H1 (cell line): ENCODE measurements at regions not wholly inside any gene's neighbourhood (a gene's known extent, or its start where the extent isn't known, plus 50 kb on each side); places are given as distances from the start of the nearest gene placed in this dataset.

Source experiments
- CTCF ChIA-PET: fragments of 300-600 bp; sonication (Branson Sonifier 250); formaldehyde crosslinking; loops from one replicate; lab custom pipeline; 2021; ENCODE audit not compliant: partially characterized antibody; lab: Charles Lee
- POLR2A ChIA-PET: fragments of 300-600 bp; sonication (Branson Sonifier 250); formaldehyde crosslinking; loops from one replicate; lab custom pipeline; 2021; ENCODE audit warnings: inconsistent platforms; ENCODE audit not compliant: partially characterized antibody; lab: Charles Lee
- DNase-seq, 2 experiments: peaks; one replicate each; pipeline versions ENCODE4 v3.0.0 to v3.0.0-alpha.2; 2010 to 2022; ENCODE audit warnings: low spot score in 2 of 2, low read depth in 1 of 2, mixed read lengths in 1 of 2
- FAIRE-seq: peaks from 2 replicates; lab custom pipeline; 2011; peaks lifted over from hg19 to GRCh38; lab: Jason Lieb, UNC
- H2AFZ ChIP-seq: 2 replicates; pipeline ENCODE4 v1.8.1; 2012; ENCODE audit warnings: low read length, inconsistent platforms
- H2AK5ac ChIP-seq: 2 replicates; pipeline ENCODE4 v1.6.1; 2013; ENCODE audit warnings: low read depth, low read length
- H2BK120ac ChIP-seq: replicated peaks from 2 replicates; pipeline ENCODE3; 2013; ENCODE audit warnings: low read depth, low read length, inconsistent platforms
- H2BK12ac ChIP-seq: 2 replicates; pipeline ENCODE4 v1.6.1; 2013; ENCODE audit warnings: low read depth, low read length
- H2BK15ac ChIP-seq: 2 replicates; pipeline ENCODE4 v1.6.1; 2013; ENCODE audit warnings: low read length
- H2BK20ac ChIP-seq: 2 replicates; pipeline ENCODE4 v1.6.1; 2013; ENCODE audit warnings: low read length
- H2BK5ac ChIP-seq: 2 replicates; pipeline ENCODE4 v1.6.1; 2013; ENCODE audit warnings: low read depth, low read length
- H3K14ac ChIP-seq: 2 replicates; pipeline ENCODE4 v1.6.1; 2013; ENCODE audit warnings: inconsistent platforms; ENCODE audit not compliant: insufficient read length
- H3K18ac ChIP-seq: 2 replicates; pipeline ENCODE4 v1.6.1; 2013; ENCODE audit warnings: low read length; ENCODE audit errors: extremely low read depth
- H3K23ac ChIP-seq: 2 replicates; pipeline ENCODE4 v1.6.1; 2013; ENCODE audit warnings: inconsistent platforms; ENCODE audit not compliant: insufficient read length
- H3K23me2 ChIP-seq: 2 replicates; pipeline ENCODE4 v1.6.1; 2013; ENCODE audit warnings: low read depth, low read length
- H3K27ac ChIP-seq: 2 replicates; pipeline ENCODE4 v1.6.1; 2011; ENCODE audit warnings: low read depth, low read length, inconsistent platforms
- H3K27me3 ChIP-seq, 4 experiments: replicated peaks in 1 of 4; 1 replicate in 1 of 4; 2 replicates in 3 of 4; pipeline versions ENCODE4 v1.6.1 to v1.8.1; 2011 to 2013; ENCODE audit warnings: low read length in 3 of 4, mild to moderate bottlenecking in 3 of 4, inconsistent platforms in 2 of 4, mixed read lengths in 2 of 4, moderate library complexity in 1 of 4; ENCODE audit not compliant: control insufficient read depth in 3 of 4, insufficient read depth in 3 of 4; ENCODE audit errors: extremely low read depth in 1 of 4
- H3K36me3 ChIP-seq, 4 experiments: 2 replicates each; pipeline versions ENCODE4 v1.6.1 to v1.8.1; 2011 to 2013; ENCODE audit warnings: mild to moderate bottlenecking in 4 of 4, low read length in 3 of 4, moderate library complexity in 2 of 4, control low read depth in 1 of 4, inconsistent platforms in 1 of 4; ENCODE audit not compliant: insufficient read depth in 4 of 4, control insufficient read depth in 2 of 4
- H3K4ac ChIP-seq: replicated peaks from 2 replicates; pipeline ENCODE3; 2013; ENCODE audit warnings: low read length, low read depth, mixed read lengths, inconsistent platforms; ENCODE audit not compliant: insufficient read length
- H3K4me1 ChIP-seq, 4 experiments: replicated peaks in 1 of 4; 1 replicate in 1 of 4; 2 replicates in 3 of 4; pipeline versions ENCODE4 v1.6.1 to v1.8.1; 2011 to 2013; ENCODE audit warnings: low read length in 3 of 4, inconsistent platforms in 2 of 4, mixed read lengths in 1 of 4; ENCODE audit not compliant: insufficient read depth in 4 of 4, control insufficient read depth in 3 of 4
- H3K4me2 ChIP-seq, 2 experiments: 2 replicates each; pipeline versions ENCODE4 v1.6.1 to v1.8.1; 2011 to 2013; ENCODE audit warnings: low read depth in 2 of 2, low read length in 2 of 2, control low read depth in 1 of 2, inconsistent platforms in 1 of 2, mild to moderate bottlenecking in 1 of 2; ENCODE audit not compliant: insufficient read depth in 1 of 2
- H3K4me3 ChIP-seq, 4 experiments: fragments of 200-600, 300-600 bp in 1 of 4; sonication (generic), shearing (Covaris generic), sonication (Bioruptor Twin) in 1 of 4; 2 replicates each; pipeline versions ENCODE4 v1.5.1 to v1.8.1; 2011 to 2016; ENCODE audit warnings: low read length in 4 of 4, low read depth in 3 of 4, control low read depth in 2 of 4, inconsistent platforms in 2 of 4, mild to moderate bottlenecking in 2 of 4, mixed read lengths in 1 of 4, moderate library complexity in 1 of 4; ENCODE audit not compliant: insufficient read depth in 2 of 4; ENCODE audit errors: extremely low read depth in 1 of 4
- H3K56ac ChIP-seq: replicated peaks from 2 replicates; pipeline ENCODE3; 2013; ENCODE audit warnings: low read depth, mild to moderate bottlenecking, mixed read lengths, low read length, inconsistent platforms; ENCODE audit not compliant: insufficient read length
- H3K79me1 ChIP-seq: 2 replicates; pipeline ENCODE4 v1.6.1; 2013; ENCODE audit warnings: low read depth, low read length, control low read depth
- H3K79me2 ChIP-seq, 2 experiments: 2 replicates each; pipeline versions ENCODE4 v1.6.1 to v1.8.1; 2012 to 2013; ENCODE audit warnings: low read length in 2 of 2, mild to moderate bottlenecking in 2 of 2, inconsistent platforms in 1 of 2; ENCODE audit not compliant: insufficient read depth in 2 of 2, control insufficient read depth in 1 of 2
- H3K9ac ChIP-seq, 4 experiments: replicated peaks in 1 of 4; 1 replicate in 1 of 4; 2 replicates in 3 of 4; pipeline versions ENCODE4 v1.6.1 to v1.8.1; 2011 to 2013; ENCODE audit warnings: low read depth in 3 of 4, low read length in 3 of 4, control low read depth in 2 of 4, mild to moderate bottlenecking in 2 of 4, moderate library complexity in 2 of 4, inconsistent platforms in 1 of 4; ENCODE audit errors: extremely low read depth in 1 of 4
- H3K9me3 ChIP-seq, 2 experiments: 2 replicates each; pipeline versions ENCODE4 v1.6.1 to v1.8.1; 2012 to 2013; ENCODE audit warnings: mild to moderate bottlenecking in 2 of 2, moderate library complexity in 2 of 2, control low read depth in 1 of 2, inconsistent platforms in 1 of 2, low read depth in 1 of 2, low read length in 1 of 2, mixed read lengths in 1 of 2; ENCODE audit not compliant: insufficient read depth in 2 of 2
- H4K20me1 ChIP-seq, 2 experiments: replicated peaks in 1 of 2; 2 replicates each; pipeline versions ENCODE3 to v1.8.1; 2011 to 2013; ENCODE audit warnings: inconsistent platforms in 2 of 2, low read length in 2 of 2, mild to moderate bottlenecking in 1 of 2; ENCODE audit not compliant: insufficient read depth in 2 of 2, control insufficient read depth in 1 of 2
- H4K5ac ChIP-seq: 2 replicates; pipeline ENCODE4 v1.6.1; 2013; ENCODE audit warnings: low read length, low read depth, mixed read lengths, inconsistent platforms; ENCODE audit not compliant: insufficient read length
- H4K8ac ChIP-seq: 2 replicates; pipeline ENCODE4 v1.8.0; 2013; ENCODE audit warnings: mild to moderate bottlenecking, moderate library complexity, low read length, inconsistent platforms; ENCODE audit not compliant: insufficient read depth; ENCODE audit errors: extremely low read depth
- H4K91ac ChIP-seq: replicated peaks from 2 replicates; pipeline ENCODE3; 2013; ENCODE audit warnings: low read length, mixed read lengths, inconsistent platforms; ENCODE audit not compliant: insufficient read length
- ASH2L ChIP-seq: fragments of 200-600, 300-600 bp; sonication (generic); IDR thresholded peaks from one replicate; pipeline ENCODE4 v1.7.1; 2017; ENCODE audit warnings: low read length
- BACH1 ChIP-seq: IDR thresholded peaks from 2 replicates; pipeline ENCODE4 v1.6.1; 2012; ENCODE audit warnings: low read length, improper control_type of control experiment
- CHD2 ChIP-seq: IDR thresholded peaks from 2 replicates; pipeline ENCODE4 v1.6.1; 2012; ENCODE audit warnings: low read length, improper control_type of control experiment
- EGR1 ChIP-seq: IDR thresholded peaks from 2 replicates; pipeline ENCODE4 v1.6.1; 2011; ENCODE audit warnings: low read depth, low read length, borderline replicate concordance
- EP300 ChIP-seq, 2 experiments: IDR thresholded peaks; 1 replicate in 1 of 2; 2 replicates in 1 of 2; pipeline ENCODE4 v1.6.1; 2011 to 2012; ENCODE audit warnings: low read depth in 2 of 2, low read length in 2 of 2, mild to moderate bottlenecking in 2 of 2, borderline replicate concordance in 1 of 2, inconsistent platforms in 1 of 2, moderate library complexity in 1 of 2
- GABPA ChIP-seq: IDR thresholded peaks from 2 replicates; pipeline ENCODE4 v1.6.1; 2011; ENCODE audit warnings: mild to moderate bottlenecking, low read length, moderate library complexity, borderline replicate concordance; ENCODE audit not compliant: insufficient read depth
- HDAC2 ChIP-seq, 2 experiments: fragments of 300-600 bp in 1 of 2; sonication (generic) in 1 of 2; IDR thresholded peaks; 2 replicates each; pipeline ENCODE4 v1.6.1; 2011 to 2012; ENCODE audit warnings: low read depth in 2 of 2, low read length in 2 of 2, mild to moderate bottlenecking in 2 of 2, moderate library complexity in 2 of 2, borderline replicate concordance in 1 of 2, inconsistent platforms in 1 of 2
- HDAC6 ChIP-seq: IDR thresholded peaks from one replicate; pipeline ENCODE4 v1.7.1; 2012; ENCODE audit warnings: low read depth, mild to moderate bottlenecking, inconsistent platforms, low read length, moderate library complexity
- NANOG ChIP-seq: IDR thresholded peaks from 2 replicates; pipeline ENCODE4 v1.6.1; 2011; ENCODE audit warnings: low read length, low read depth, mild to moderate bottlenecking, inconsistent platforms; ENCODE audit not compliant: insufficient read depth, poor library complexity, severe bottlenecking
- POLR2A ChIP-seq, 2 experiments: IDR thresholded peaks; 1 replicate in 1 of 2; 2 replicates in 1 of 2; pipeline ENCODE4 v1.6.1; 2011; ENCODE audit warnings: low read depth in 2 of 2, low read length in 2 of 2, mild to moderate bottlenecking in 2 of 2; ENCODE audit errors: control extremely low read depth in 1 of 2
- RAD21 ChIP-seq, 2 experiments: IDR thresholded peaks in 1 of 2; conservative IDR thresholded peaks in 1 of 2; 2 replicates each; pipeline ENCODE4 v1.6.1; 2011; ENCODE audit warnings: low read depth in 2 of 2, low read length in 2 of 2, improper control_type of control experiment in 1 of 2, inconsistent platforms in 1 of 2, mild to moderate bottlenecking in 1 of 2, moderate library complexity in 1 of 2
- RNF2 ChIP-seq: fragments of 200-900, 300-1000 bp; sonication (generic); IDR thresholded peaks from 2 replicates; pipeline ENCODE4 v1.7.1; 2016; ENCODE audit warnings: borderline replicate concordance, low read depth, mild to moderate bottlenecking, antibody characterized with exemption, low read length; ENCODE audit not compliant: poor library complexity, severe bottlenecking; ENCODE audit errors: missing control alignments
- SP2 ChIP-seq: IDR thresholded peaks from 2 replicates; pipeline ENCODE4 v1.6.1; 2012; ENCODE audit warnings: mild to moderate bottlenecking, low read length, inconsistent platforms
- TAF7 ChIP-seq: optimal IDR thresholded peaks from 2 replicates; pipeline ENCODE3; 2011; ENCODE audit warnings: low read depth, mild to moderate bottlenecking, inconsistent platforms, low read length, moderate library complexity, borderline replicate concordance
- TCF12 ChIP-seq: IDR thresholded peaks from 2 replicates; pipeline ENCODE4 v1.6.1; 2011; ENCODE audit warnings: low read depth, mild to moderate bottlenecking, low read length

- Histone ChIP-seq H3K4ac (no peak overlapping the region), H2BK120ac (no peak overlapping the region), H2BK12ac (no peak overlapping the region), H3K9me3 (peaks cover 4 to 6% of the 10 kb centered on the region in 2 experiments), H3K79me2 (no peaks in the 10 kb centered on the region), H2BK15ac (no peak overlapping the region), H3K4me2 (no peak overlapping the region), H3K36me3 (no peaks in the 10 kb centered on the region), H2AK5ac (no peak overlapping the region), H4K91ac (no peak overlapping the region), H4K20me1 (no peaks in the 10 kb centered on the region), H4K5ac (no peak overlapping the region), H3K23ac (no peak overlapping the region), H3K4me3 (no peak overlapping the region), H3K4me1 (peaks cover 0 to 4% (median under 1%) of the 10 kb centered on the region in 4 experiments; a peak in 2 of 7 replicates), H3K27me3 (no peaks in the 10 kb centered on the region), H3K9ac (no peak overlapping the region), H4K8ac (no peak overlapping the region), H2AFZ (no peak overlapping the region), H3K79me1 (no peaks in the 10 kb centered on the region), H3K56ac (no peak overlapping the region), H3K18ac (no peak overlapping the region), H2BK20ac (no peak overlapping the region), H2BK5ac (no peak overlapping the region), H3K23me2 (no peaks in the 10 kb centered on the region), H3K27ac (no peak overlapping the region), H3K14ac (no peak overlapping the region)
- CTCF ChIA-PET: interaction anchor here (1.1 to 1.3 kb wide), 3 partner anchors 15 to 95 kb away, joined by 3 to 4 read pairs (median 3); no protein-coding TSS in a partner anchor
- DNase-seq (no peak), FAIRE-seq (no peak)
- POLR2A ChIA-PET: no interaction called here
- TF ChIP-seq GABPA (no peak), ASH2L (no peak), EGR1 (no peak), CHD2 (no peak), POLR2A (IDR thresholded peaks at IDR 0.05; ENCODE audit: control extremely low read depth in 1 of 2, low read depth in 2 of 2, low read length in 2 of 2) (no peak), TCF12 (no peak), HDAC6 (no peak), RNF2 (no peak), HDAC2 (IDR thresholded peaks at IDR 0.05; ENCODE audit: borderline replicate concordance in 1 of 2, low read depth in 2 of 2, low read length in 2 of 2) (no peak), TAF7 (no peak), RAD21 (IDR thresholded peaks at IDR 0.05 in 1 of 2, conservative IDR thresholded peaks at IDR 0.05 in 1 of 2; ENCODE audit: low read depth in 2 of 2, low read length in 2 of 2) (no peak), EP300 (IDR thresholded peaks at IDR 0.05; ENCODE audit: borderline replicate concordance in 1 of 2, low read depth in 2 of 2, low read length in 2 of 2) (no peak), SP2 (no peak), NANOG (no peak), BACH1 (no peak)
Observed at GRCh38 chr10:29209830-29210229, 79.0 kb upstream of the LYZL1 start.
